IMR-90 (cell line): ENCODE measurements at regions not wholly inside any gene's neighbourhood (a gene's known extent, or its start where the extent isn't known, plus 50 kb on each side); places are given as distances from the start of the nearest gene placed in this dataset.

Experiments
- ATAC-seq: fragments of 200-7000 bp; cut with Tn5 transposase; 2 replicates; pipeline ENCODE4 v1.9.1; 2020; ENCODE audit warnings: low read depth, mild to moderate bottlenecking, moderate library complexity
- BruUV-seq: library from RNA; stranded (reverse); fragments of 400-500 nt; replicated peaks from 2 replicates; lab custom pipeline; 2021; lab: Mats Ljungman, UMichigan
- CTCF ChIA-PET: fragments of 300-600 bp; formaldehyde crosslinking; extraction: SDS; loops from one replicate; lab custom pipeline; 2021; ENCODE audit warnings: antibody characterized with exemption; lab: Yijun Ruan, JAX
- POLR2A ChIA-PET: fragments of 300-600 bp; sonication (Branson Sonifier 250); formaldehyde crosslinking; loops from one replicate; lab custom pipeline; 2022; ENCODE audit warnings: antibody characterized with exemption; ENCODE audit not compliant: unreplicated experiment; lab: Charles Lee
- DNase-seq: peaks from one replicate; pipeline ENCODE4 v3.0.0; 2013
- H2AFZ ChIP-seq: replicated peaks from 2 replicates; pipeline ENCODE3; 2013; ENCODE audit warnings: low read length, mild to moderate bottlenecking; ENCODE audit not compliant: poor library complexity
- H2AK5ac ChIP-seq: 2 replicates; pipeline ENCODE4 v1.6.1; 2013; ENCODE audit warnings: low read depth, low read length, inconsistent platforms
- H2AK9ac ChIP-seq: replicated peaks from 2 replicates; pipeline ENCODE3; 2013; ENCODE audit warnings: mild to moderate bottlenecking, low read depth, low read length, moderate library complexity; ENCODE audit not compliant: poor library complexity
- H2BK120ac ChIP-seq: 2 replicates; pipeline ENCODE4 v1.6.1; 2013; ENCODE audit warnings: low read depth, low read length, inconsistent platforms
- H2BK15ac ChIP-seq: 3 replicates; pipeline ENCODE4 v1.6.1; 2013; ENCODE audit warnings: low read depth, low read length, inconsistent platforms
- H2BK20ac ChIP-seq: 2 replicates; pipeline ENCODE4 v1.6.1; 2013; ENCODE audit warnings: low read depth, mild to moderate bottlenecking, inconsistent platforms, low read length, moderate library complexity
- H2BK5ac ChIP-seq: 2 replicates; pipeline ENCODE4 v1.6.1; 2013; ENCODE audit warnings: mild to moderate bottlenecking, low read depth, low read length, inconsistent platforms; ENCODE audit not compliant: poor library complexity, severe bottlenecking
- H3K14ac ChIP-seq: replicated peaks from 2 replicates; pipeline ENCODE4 v1.6.1; 2013; ENCODE audit warnings: low read depth, low read length, inconsistent platforms
- H3K18ac ChIP-seq: 2 replicates; pipeline ENCODE4 v1.6.1; 2013; ENCODE audit warnings: low read depth, low read length, control low read depth
- H3K23ac ChIP-seq: 2 replicates; pipeline ENCODE4 v1.6.1; 2013; ENCODE audit warnings: low read depth, low read length, inconsistent platforms
- H3K27ac ChIP-seq: 2 replicates; pipeline ENCODE4 v1.5.1; 2013; ENCODE audit warnings: mild to moderate bottlenecking, control low read depth, low read length; ENCODE audit not compliant: insufficient read depth
- H3K27me3 ChIP-seq: 2 replicates; pipeline ENCODE4 v1.6.1; 2013; ENCODE audit warnings: low read length; ENCODE audit not compliant: control insufficient read depth, insufficient read depth
- H3K36me3 ChIP-seq: 2 replicates; pipeline ENCODE4 v1.6.1; 2013; ENCODE audit warnings: low read length, mixed read lengths; ENCODE audit not compliant: control insufficient read depth, insufficient read depth
- H3K4ac ChIP-seq: 2 replicates; pipeline ENCODE4 v1.6.1; 2013; ENCODE audit warnings: low read depth, low read length, inconsistent platforms
- H3K4me1 ChIP-seq: 2 replicates; pipeline ENCODE4 v1.6.1; 2013; ENCODE audit warnings: low read length, mixed read lengths; ENCODE audit not compliant: control insufficient read depth, insufficient read depth
- H3K4me2 ChIP-seq: 2 replicates; pipeline ENCODE4 v1.6.1; 2013; ENCODE audit warnings: low read depth, mild to moderate bottlenecking, control low read depth, low read length, moderate library complexity
- H3K4me3 ChIP-seq: 2 replicates; pipeline ENCODE4 v1.5.1; 2013; ENCODE audit warnings: low read depth, mild to moderate bottlenecking, control low read depth, low read length, moderate library complexity; ENCODE audit not compliant: insufficient read depth
- H3K56ac ChIP-seq: 2 replicates; pipeline ENCODE4 v1.6.1; 2013; ENCODE audit warnings: low read length, inconsistent platforms; ENCODE audit not compliant: insufficient read depth; ENCODE audit errors: extremely low read depth
- H3K79me1 ChIP-seq, 2 experiments: 2 replicates each; pipeline ENCODE4 v1.6.1; 2013; ENCODE audit warnings: low read length in 2 of 2, inconsistent platforms in 1 of 2, low read depth in 1 of 2
- H3K9ac ChIP-seq: 2 replicates; pipeline ENCODE4 v1.6.1; 2013; ENCODE audit warnings: low read depth, low read length, control low read depth
- H3K9me1 ChIP-seq: 2 replicates; pipeline ENCODE4 v1.6.1; 2013; ENCODE audit warnings: low read length, inconsistent platforms; ENCODE audit not compliant: insufficient read depth
- H3K9me3 ChIP-seq: 2 replicates; pipeline ENCODE4 v1.6.1; 2013; ENCODE audit warnings: low read length; ENCODE audit not compliant: control insufficient read depth, insufficient read depth
- H4K20me1 ChIP-seq: 2 replicates; pipeline ENCODE4 v1.6.1; 2013; ENCODE audit warnings: low read length, inconsistent platforms; ENCODE audit not compliant: insufficient read depth
- H4K5ac ChIP-seq: 2 replicates; pipeline ENCODE4 v1.6.1; 2013; ENCODE audit warnings: mild to moderate bottlenecking, low read depth, low read length, control low read depth
- H4K8ac ChIP-seq, 2 experiments: 2 replicates each; pipeline ENCODE4 v1.6.1; 2013; ENCODE audit warnings: low read depth in 2 of 2, low read length in 2 of 2, control low read depth in 1 of 2, inconsistent platforms in 1 of 2
- H4K91ac ChIP-seq: 2 replicates; pipeline ENCODE4 v1.6.1; 2013; ENCODE audit warnings: low read depth, low read length, inconsistent platforms; ENCODE audit not compliant: insufficient read depth
- CHD1 ChIP-seq: IDR thresholded peaks from 2 replicates; pipeline ENCODE4 v1.6.1; 2012; ENCODE audit warnings: low read depth, low read length, improper control_type of control experiment
- CTCF ChIP-seq: conservative IDR thresholded peaks from 2 replicates; pipeline ENCODE4 v1.5.1; 2012; ENCODE audit warnings: mild to moderate bottlenecking, low read depth, low read length, improper control_type of control experiment
- NFE2L2 ChIP-seq: fragments of 150-350 bp; IDR thresholded peaks from 2 replicates; pipeline ENCODE4 v1.6.1; 2016; ENCODE audit warnings: low read depth, mild to moderate bottlenecking, low read length
- RAD21 ChIP-seq: IDR thresholded peaks from 2 replicates; pipeline ENCODE4 v1.6.1; 2012; ENCODE audit warnings: low read length, improper control_type of control experiment
- WGBS, 2 experiments: methylation state at CpG; one replicate each; pipeline versions ENCODE4 v1.1.5 to v1.1.7; 2013; ENCODE audit warnings: missing lambda C conversion rate in 2 of 2; ENCODE audit not compliant: insufficient read length in 1 of 2; ENCODE audit errors: extremely low coverage in 2 of 2; 5-methylcytosine and 5-hydroxymethylcytosine counted together
- dilution Hi-C: fragments of 300-500 bp; cut with HindIII; formaldehyde crosslinking; loops from one replicate; pipeline ENCODE4 v1.14.3; 2018; ENCODE audit warnings: low sequenced_read_pairs; ENCODE audit not compliant: unreplicated experiment
- in situ Hi-C: fragments of 300-500 bp; cut with MboI; formaldehyde crosslinking; loops from 3 replicates; pipeline ENCODE4 v1.14.3; 2019; ENCODE audit warnings: low sequenced_read_pairs, inconsistent platforms, mixed read lengths
- intact Hi-C: fragments of 100-400 bp; cut with micrococcal nuclease; formaldehyde crosslinking; loops from 2 replicates; pipeline ENCODE4 v1.10.0; 2022
- TF ChIP-seq, protein P1 (sequence below): fragments of 150-350 bp; IDR thresholded peaks from 2 replicates; pipeline ENCODE4 v1.6.1; 2016; ENCODE audit warnings: low read depth, mild to moderate bottlenecking, low read length, moderate library complexity, borderline replicate concordance

DNA sequence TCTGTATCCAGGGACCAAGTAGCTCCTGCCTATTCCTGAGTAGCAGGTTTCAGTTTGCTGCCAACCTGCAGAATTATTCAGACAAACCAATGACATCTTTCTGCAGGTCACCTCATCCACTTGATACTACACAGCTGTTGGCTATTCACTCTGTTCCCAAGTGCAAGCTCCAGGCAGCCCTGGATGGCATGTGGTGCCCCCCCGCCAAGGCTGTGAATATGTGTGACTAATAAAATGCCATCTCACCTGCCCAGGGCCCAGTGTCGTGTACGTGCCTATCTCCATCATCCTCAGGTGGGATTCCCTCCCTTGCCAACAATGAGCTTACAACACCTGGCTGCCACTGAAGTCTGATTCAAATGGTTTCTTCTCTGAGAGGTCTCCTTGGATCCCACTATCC, 125.8 kb downstream of the RAB11FIP2 start:
- Histone ChIP-seq H4K91ac (no peak overlapping the region), H3K4me2 (no peak overlapping the region), H3K4ac (no peak overlapping the region), H3K9ac (no peak overlapping the region), H2BK120ac (no peak overlapping the region), H3K27ac (no peak overlapping the region), H2BK20ac (no peak overlapping the region), H2AK9ac (no peak overlapping the region), H2BK5ac (no peak overlapping the region), H3K56ac (no peak overlapping the region), H3K4me1 (no peaks in the 10 kb centered on the region), H3K9me1 (no peaks in the 10 kb centered on the region), H4K5ac (no peak overlapping the region), H3K27me3 (no peaks in the 10 kb centered on the region), H4K8ac (no peak overlapping the region), H3K36me3 (no peaks in the 10 kb centered on the region), H2AFZ (no peak overlapping the region), H4K20me1 (no peaks in the 10 kb centered on the region), H3K9me3 (peaks cover 10% of the 10 kb centered on the region; the same call in 1 of the 2 replicates), H3K14ac (no peak overlapping the region), H3K23ac (no peak overlapping the region), H3K4me3 (no peak overlapping the region), H3K18ac (no peak overlapping the region), H3K79me1 (no peaks in the 10 kb centered on the region), H2AK5ac (no peak overlapping the region), H2BK15ac (no peak overlapping the region)
- ATAC-seq: no peak
- ChIA-PET CTCF (no interaction called here), POLR2A (no interaction called here)
- BruUV-seq: no TSS peak
- DNase-seq: no peak
- no peak for TF ChIP-seq RAD21
- TF ChIP-seq CHD1: no peak
- TF ChIP-seq NFE2L2: no peak
- TF ChIP-seq CTCF: no peak
- TF ChIP-seq, protein P1, sequence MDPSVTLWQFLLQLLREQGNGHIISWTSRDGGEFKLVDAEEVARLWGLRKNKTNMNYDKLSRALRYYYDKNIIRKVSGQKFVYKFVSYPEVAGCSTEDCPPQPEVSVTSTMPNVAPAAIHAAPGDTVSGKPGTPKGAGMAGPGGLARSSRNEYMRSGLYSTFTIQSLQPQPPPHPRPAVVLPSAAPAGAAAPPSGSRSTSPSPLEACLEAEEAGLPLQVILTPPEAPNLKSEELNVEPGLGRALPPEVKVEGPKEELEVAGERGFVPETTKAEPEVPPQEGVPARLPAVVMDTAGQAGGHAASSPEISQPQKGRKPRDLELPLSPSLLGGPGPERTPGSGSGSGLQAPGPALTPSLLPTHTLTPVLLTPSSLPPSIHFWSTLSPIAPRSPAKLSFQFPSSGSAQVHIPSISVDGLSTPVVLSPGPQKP: no peak
- intact Hi-C loops: no loop called here
- in situ Hi-C loops: no loop called here
- dilution Hi-C loops: no loop called here
- WGBS, 2 experiments: 67% methylated on average over 2 of the region's 3 CpGs; no CpG with 5 or more reads in 1 of the 2 experiments
